D341Med (cell line): ENCODE measurements at regions not wholly inside any gene's neighbourhood (a gene's known extent, or its start where the extent isn't known, plus 50 kb on each side); places are given as distances from the start of the nearest gene placed in this dataset.

Source experiments
- DNase-seq: peaks from one replicate; pipeline ENCODE4 v3.0.0; 2012; ENCODE audit warnings: low spot score

DNA sequence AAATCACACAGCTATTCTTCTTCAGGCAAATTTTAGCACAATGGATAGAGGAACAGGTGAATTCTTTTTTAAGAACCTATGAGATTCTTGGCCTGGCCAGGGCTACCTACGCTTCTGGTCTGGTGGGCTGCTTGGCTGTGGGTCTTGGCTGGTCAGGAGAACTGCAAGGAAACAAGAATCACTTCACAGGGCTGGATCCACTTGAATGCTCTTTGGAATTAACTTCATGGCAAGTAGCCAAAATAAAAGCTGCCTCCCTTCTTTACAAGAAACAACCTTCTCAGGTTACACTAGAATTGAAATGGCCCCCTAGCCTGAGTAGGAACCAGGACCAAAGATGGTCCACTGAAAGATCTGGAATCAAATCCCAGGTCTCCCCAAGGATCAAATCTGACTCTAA is 519.1 kb downstream of the IQCM start:
- peak; percentile 21 for DNase-seq

DNA sequence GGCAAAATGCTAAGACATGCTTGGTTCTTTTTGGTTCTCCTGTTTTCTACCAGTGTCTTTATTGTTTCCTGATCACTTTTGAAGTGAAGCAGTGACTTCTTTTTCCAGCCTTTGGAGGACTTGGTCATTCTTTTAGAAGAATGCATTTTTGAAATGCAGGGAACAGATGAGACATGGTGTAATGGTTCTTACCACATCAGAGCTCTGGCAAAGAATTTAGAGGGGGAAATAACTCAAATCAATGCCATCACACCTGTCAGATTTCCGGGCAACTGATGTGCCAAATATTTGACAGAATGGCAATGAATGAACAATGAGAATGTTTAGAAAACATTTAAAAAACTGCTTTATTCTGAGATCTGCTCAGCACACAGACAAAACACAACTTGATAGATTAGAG is 519.6 kb downstream of the IQCM start:
- no peak for DNase-seq

DNA sequence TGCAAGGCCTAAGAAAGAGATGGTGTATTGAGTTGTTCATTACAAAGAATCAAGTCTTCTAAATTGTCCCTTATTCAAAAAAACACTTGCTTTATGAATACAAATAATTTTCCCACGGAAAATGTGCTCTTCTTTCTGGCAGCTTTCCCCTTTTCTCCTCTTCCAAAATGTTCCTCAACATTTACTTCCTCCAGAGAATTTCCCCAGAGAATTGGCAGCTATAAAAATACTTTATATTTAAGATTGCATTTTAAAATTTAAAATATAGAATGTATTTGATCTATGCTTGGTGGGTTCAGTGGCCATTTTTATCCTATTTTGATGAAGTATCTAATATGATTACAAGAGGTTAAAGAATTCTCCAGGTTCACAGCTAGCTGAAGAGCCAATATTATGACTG is 521.0 kb downstream of the IQCM start:
- no peak for DNase-seq

DNA sequence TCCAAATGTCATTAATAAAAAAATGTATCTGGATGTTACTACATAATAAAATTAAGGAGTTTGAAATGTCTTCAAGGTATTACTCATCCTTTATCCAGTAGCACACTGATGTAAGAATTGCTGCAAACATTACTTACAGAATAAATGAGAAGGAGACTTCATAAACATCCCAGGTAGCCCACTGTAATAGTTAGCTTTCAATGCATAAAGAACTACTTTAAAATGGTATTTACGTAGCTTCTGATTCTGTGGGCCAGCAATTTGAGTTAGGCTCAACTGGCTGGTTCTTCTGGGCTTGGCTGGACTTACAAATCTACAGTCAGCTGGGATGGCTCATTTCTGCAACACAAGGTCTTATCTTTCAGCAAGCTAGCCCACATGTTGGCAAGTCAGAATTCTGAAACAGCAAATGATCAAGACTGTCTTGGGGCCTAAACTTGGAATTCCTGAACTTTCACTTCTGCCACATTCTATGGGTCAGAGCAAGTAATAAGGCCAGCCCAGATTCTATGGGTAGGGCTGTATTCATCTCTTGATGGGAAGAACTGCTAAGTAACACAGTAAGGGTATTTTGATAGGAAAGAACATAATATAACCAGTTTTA is 522.5 kb downstream of the IQCM start:
- no peak for DNase-seq

- no peak for DNase-seq
Measured at GRCh38 chr4:149292425-149293007, 523.1 kb downstream of the IQCM start.

DNA sequence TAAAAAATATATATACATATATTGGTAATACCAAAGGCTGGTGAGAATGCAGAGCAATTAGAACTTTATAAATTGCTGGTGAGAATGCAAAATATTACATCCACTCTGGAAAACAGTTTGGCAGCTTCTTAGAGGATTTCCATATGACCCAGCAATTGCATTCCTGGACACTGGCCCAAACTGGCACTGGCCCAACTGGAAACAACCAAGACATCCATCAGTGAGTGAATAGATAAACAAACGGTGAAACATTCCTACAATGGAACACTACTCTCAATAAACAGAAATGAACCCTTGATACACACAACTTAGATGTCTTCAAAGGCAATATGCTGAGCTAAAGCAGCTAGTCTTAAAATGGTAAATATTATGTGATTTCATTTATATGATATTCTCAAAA is 524.2 kb downstream of the IQCM start:
- no peak for DNase-seq

- DNase-seq = no peak
Measured at GRCh38 chr4:149280806-149281205, 534.8 kb downstream of the IQCM start.

DNA sequence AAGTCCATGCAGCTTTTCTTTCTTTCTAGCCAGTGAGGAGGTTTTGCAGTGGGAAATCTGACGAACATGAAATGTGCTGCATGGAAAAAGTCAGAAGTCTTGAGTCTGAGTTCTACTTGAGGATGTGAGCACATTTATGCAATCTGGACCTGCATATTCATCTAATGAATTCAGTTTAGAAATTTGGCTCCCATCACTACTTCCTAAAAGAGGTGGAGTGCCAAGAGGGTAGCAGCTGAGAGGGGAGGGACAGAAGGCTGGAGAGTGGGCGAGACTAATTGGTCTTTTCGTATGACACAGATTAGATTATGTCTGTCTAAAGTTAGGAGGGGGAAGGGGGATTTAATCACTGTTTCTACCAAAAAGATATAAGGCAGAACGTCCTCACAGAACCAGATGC is 535.9 kb downstream of the IQCM start:
- DNase-seq = no peak

DNA sequence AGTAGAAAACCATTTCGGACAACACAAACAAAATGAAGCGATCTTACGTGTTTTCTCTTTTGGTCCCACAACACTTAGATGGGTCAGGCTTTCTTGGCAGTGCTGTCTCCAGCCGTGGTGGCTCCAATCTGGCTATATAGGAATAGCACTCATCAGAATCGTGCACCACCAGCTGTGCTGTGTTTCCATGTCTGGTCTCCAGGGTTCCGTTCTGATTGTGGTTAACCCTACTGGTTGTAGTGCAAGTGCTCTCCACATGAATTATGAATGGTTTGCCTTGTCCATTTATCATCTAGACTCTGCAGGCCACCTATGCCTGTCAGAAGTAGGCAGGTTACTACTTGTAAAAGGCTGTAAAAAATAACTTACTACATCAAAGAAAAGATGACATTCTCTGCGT is 536.3 kb downstream of the IQCM start:
- no peak for DNase-seq

GRCh38 chr4:149277705-149278104 is 537.9 kb downstream of the IQCM start:
- no peak for DNase-seq

GRCh38 chr4:149269835-149270234 is 545.8 kb downstream of the IQCM start:
- no peak for DNase-seq

DNA sequence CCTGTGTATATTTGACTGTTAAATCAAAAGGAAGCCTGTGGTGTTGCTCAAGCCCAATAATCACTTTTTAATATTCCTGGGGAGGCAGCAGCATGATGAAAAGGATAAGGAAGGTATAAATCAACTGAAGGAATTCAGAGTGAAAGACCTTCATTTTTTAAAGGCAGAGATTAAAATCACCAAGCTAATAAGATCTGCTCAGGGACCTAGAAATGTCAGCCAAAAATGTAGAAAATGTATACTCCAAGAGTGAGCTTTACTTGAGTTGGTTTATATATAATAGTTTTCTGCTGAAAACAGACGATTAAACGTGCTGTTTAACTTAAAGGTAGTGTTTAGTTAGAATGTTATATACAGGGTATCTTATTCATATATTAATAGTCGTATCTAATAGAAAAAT is 549.3 kb downstream of the IQCM start:
- no peak for DNase-seq

- no peak for DNase-seq
Measured at GRCh38 chr4:149265645-149266044, 550.0 kb downstream of the IQCM start.

DNA sequence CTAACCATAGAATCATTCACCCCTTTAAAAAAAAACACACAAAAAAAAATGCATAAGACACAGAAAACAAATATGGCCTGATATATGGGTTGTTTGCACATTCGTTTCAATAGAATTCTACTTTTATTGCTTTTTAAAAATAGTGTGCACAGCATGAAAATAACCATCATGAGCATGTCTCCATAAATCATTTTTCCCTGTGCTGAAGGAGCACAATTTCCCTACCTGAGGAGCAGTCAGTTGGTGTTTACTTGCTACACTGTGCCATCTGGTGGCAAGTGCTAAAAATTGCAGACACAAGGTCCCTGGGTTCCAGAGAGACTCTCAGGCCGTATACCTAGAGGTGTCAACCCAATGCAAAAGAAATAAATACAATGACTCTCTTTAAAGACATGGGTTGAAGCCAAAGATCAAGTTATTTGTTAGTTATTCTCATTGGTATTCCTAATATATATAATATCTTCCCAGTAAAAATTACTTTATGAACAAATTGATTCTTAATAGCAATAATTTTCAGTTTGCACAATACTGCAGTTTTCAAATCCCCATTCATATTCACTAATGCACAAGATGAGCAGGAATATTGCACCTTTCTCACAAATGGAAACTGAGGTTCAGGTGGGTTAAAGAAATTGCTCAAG is 551.4 kb downstream of the IQCM start:
- peak; percentile 65 for DNase-seq

DNA sequence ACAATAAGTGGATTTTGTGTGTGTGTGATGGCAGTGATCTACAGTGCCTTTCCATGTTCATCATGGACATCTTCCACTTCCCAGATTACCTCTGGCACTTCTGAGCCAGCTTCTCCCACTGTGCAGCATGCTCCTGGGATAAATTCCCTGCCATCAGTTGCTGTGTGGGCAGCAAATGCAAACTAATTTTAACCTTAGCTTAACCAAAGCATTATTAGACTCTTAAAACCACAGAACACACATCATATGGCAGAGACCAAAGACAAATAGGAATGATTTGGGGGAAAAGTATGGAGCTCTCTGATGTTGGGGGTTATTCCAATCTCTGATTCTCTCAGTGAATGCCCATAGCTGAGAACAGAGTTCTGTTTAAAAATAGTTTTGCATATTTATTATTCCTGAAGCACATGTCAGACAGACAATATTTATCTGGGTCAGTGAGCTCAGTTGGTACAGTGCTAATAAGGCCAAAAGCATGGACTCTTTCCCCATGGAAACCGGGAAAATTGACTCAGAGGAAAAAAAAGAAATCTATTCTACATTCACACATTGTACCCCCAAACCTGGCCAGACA is 567.4 kb downstream of the IQCM start:
- DNase-seq = no peak

- no peak for DNase-seq
Measured at GRCh38 chr4:149247164-149247563, 568.5 kb downstream of the IQCM start.

- no peak for DNase-seq
Measured at GRCh38 chr4:149245333-149245732, 570.3 kb downstream of the IQCM start.

DNA sequence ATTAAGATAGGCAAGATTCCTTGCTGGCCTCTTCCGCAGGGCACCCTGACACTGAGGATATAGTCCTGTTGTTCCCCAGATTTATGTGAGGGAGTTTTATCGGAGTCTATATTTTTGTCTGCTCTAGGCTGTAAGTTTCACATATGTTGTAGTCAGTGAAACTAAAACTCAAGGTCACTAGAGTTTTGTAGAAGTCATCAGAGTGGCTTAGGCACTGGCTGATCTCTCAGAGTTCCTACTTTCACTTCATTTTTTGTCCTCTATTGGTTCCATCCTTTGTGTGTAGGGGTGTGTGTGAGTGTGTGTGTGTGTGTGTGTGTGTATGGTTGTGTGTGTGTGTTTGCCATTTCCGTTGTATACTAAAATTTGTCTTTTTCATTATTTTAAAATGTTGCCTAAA is 577.5 kb downstream of the IQCM start:
- no peak for DNase-seq

- DNase-seq = no peak
Measured at GRCh38 chr4:149234798-149235197, 580.8 kb downstream of the IQCM start.

DNA sequence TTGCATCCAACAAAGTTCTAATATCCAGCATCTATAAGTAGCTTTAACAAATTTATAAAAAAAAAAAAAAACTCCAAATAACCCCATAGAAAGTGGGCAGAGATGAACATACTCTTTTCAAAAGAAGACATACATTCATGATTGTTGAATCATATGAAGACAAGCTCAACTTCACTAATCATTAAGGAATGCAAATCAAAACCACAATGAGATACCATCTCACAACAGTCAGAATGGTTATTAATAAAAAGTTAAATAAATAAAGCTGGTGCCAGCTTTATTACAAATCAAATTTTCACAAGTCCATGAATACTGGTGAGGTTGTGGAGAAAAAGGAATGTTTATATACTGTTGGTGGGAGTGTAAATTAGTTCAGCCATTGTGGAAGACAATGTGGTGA is 592.0 kb downstream of the IQCM start:
- no peak for DNase-seq

DNA sequence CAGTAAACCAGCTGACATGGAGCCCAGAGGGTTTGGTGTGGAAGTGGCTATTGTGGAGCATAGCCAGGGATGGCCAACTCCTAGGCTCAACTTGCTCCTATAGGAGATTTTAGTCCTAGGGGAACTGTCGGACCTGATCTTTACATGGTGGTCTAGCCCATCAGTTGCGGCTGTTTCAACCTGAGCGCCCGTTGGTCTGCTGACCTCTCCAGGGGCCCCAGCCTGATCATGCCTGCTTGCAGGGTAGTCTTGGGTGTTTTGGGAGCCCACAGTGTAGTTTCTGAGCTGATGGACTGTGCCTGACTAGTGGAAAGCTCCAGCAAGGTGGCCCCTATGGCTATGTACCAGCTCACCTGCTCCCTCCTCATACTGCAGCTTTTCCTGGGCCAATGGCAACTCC is 597.0 kb downstream of the IQCM start:
- DNase-seq = no peak

- no peak for DNase-seq
Measured at GRCh38 chr4:149214301-149214700, 601.3 kb downstream of the IQCM start.

DNA sequence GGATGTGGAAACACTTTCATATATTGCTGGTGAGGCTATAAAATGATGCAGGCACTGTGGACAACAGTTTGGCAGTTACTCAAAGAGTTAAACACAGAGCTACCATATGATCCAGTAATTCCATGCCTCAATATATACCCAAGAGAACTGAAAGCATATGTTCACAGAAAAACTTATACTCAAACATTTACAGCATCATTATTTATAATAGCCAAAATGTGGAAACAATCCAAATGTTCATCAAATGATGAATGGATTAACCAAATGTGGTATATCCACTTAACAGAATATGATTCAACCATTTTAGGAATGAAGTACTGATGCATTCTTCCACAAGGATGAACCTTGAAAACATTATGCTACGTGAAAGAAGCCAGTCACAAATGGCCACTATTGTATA is 603.8 kb downstream of the IQCM start:
- no peak for DNase-seq
